ENCODE measurements at regions not wholly inside any gene's neighbourhood (a gene's known extent, or its start where the extent isn't known, plus 50 kb on each side); places are given as distances from the start of the nearest gene placed in this dataset.

DNA sequence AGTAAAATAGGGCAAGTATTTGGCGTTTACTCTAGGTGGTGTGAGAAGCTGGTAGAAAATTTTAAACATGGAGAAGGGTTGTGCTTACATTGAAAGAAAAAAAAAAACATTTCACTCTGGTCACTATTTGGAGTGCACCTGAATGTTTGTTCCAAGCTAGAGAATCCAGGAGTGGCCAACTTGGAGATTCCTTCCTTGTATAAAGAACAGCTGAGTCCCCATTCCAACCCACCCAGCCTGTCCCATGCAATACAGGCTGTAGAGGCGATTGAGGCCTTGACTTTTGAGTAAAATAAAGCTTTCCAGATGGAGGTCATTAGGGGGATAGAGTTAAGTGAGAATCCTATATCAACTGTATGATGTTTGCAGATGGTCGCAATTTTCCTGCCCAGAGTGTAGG, 203.8 kb upstream of the SYT4 start:
- ChIA-PET POLR2A (ENCODE audit: partially characterized antibody) (no interaction called here), CTCF (ENCODE audit: partially characterized antibody) (no interaction called here)
- Histone ChIP-seq H3K9me3 (ENCODE audit: control insufficient read depth in 1 of 2, low read length in 2 of 2) (peaks cover 0 to 4% of the 10 kb centered on the region in 2 donors), H3K36me3 (ENCODE audit: insufficient read depth, low read length) (no peaks in the 10 kb centered on the region), H3K4me3 (ENCODE audit: low read length in 2 of 2) (no peak overlapping the region), H3K27ac (ENCODE audit: low read depth, low read length) (no peak overlapping the region), H3K27me3 (ENCODE audit: insufficient read depth, low read length) (no peaks in the 10 kb centered on the region), H3K4me1 (ENCODE audit: insufficient read depth, low read length) (no peaks in the 10 kb centered on the region)
- no peaks in the 10 kb centered on the region for H3K36me3 Mint-ChIP-seq
- H3K27ac Mint-ChIP-seq: no peak overlapping the region
- no peaks in the 10 kb centered on the region for H3K4me1 Mint-ChIP-seq
- peaks cover 0 to 18% (median 8%) of the 10 kb centered on the region in 8 donors for H3K9me3 Mint-ChIP-seq
- intact Hi-C loops (cut with micrococcal nuclease): no loop called here
- no peak for DNase-seq
- H3K27me3 Mint-ChIP-seq: no peaks in the 10 kb centered on the region
- no peak overlapping the region for H3K4me3 Mint-ChIP-seq

DNA sequence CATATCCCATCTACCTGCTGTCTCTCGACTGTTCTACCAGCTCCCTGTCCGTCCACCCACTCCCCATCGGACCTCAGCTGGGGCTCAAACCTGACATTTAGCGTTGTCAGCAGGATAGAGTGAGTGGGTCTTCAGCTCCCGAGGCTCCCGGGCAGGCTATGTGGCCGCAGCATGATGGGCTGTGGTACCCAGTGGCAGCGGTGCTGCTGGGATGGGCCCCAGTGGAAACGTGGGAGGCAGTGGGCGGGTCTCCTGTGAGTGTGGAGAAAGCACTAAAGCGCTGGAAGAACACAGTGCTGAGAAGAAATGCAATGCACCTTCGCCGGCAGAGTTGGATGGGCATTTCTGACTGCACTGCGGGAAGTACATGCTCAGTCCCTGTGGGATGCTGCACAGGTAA, 204.8 kb upstream of the SYT4 start:
- CTCF ChIA-PET (ENCODE audit: partially characterized antibody): no interaction called here
- intact Hi-C loops (cut with micrococcal nuclease): no loop called here
- H3K9me3 ChIP-seq (ENCODE audit: control insufficient read depth in 1 of 2, low read length in 2 of 2): peaks cover 0 to 4% of the 10 kb centered on the region in 2 donors
- H3K9me3 Mint-ChIP-seq: peaks cover 3 to 20% (median 13%) of the 10 kb centered on the region in 8 donors
- H3K36me3 ChIP-seq (ENCODE audit: insufficient read depth, low read length): no peaks in the 10 kb centered on the region
- no peaks in the 10 kb centered on the region for H3K27me3 ChIP-seq (ENCODE audit: insufficient read depth, low read length)
- H3K4me3 ChIP-seq (ENCODE audit: low read length in 2 of 2): no peak overlapping the region
- no peaks in the 10 kb centered on the region for H3K4me1 Mint-ChIP-seq
- H3K4me3 Mint-ChIP-seq: no peak overlapping the region
- POLR2A ChIA-PET (ENCODE audit: partially characterized antibody): no interaction called here
- no peaks in the 10 kb centered on the region for H3K27me3 Mint-ChIP-seq
- H3K27ac ChIP-seq (ENCODE audit: low read depth, low read length): no peak overlapping the region
- H3K27ac Mint-ChIP-seq: no peak overlapping the region
- no peaks in the 10 kb centered on the region for H3K36me3 Mint-ChIP-seq
- H3K4me1 ChIP-seq (ENCODE audit: insufficient read depth, low read length): no peaks in the 10 kb centered on the region
- no peak for DNase-seq

DNA sequence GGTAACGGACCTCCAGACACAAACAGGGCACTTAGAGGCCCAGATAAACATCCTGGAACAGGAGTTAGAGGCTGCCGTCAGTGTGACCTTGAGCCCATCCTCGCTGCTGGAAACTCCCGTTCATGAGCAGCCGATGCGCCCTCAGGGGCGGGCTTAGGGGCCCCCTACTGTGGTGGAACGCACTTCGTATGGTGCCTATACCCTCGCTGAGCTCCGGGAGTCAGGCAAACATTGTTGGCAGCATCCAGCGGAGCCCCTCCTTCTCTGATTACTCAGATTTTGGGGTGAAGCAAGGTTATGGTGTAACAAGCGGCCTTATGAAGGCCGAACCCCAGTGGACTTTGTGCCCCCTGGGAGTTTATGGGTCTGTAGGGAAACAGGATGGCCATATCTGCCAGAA, 205.3 kb upstream of the SYT4 start:
- Mint-ChIP-seq H3K27ac (no peak overlapping the region), H3K27me3 (no peaks in the 10 kb centered on the region), H3K36me3 (no peaks in the 10 kb centered on the region), H3K4me1 (no peaks in the 10 kb centered on the region), H3K4me3 (no peak overlapping the region), H3K9me3 (peaks cover 3 to 20% (median 12%) of the 10 kb centered on the region in 8 donors)
- intact Hi-C loops (cut with micrococcal nuclease): no loop called here
- no peak for DNase-seq
- no peaks in the 10 kb centered on the region for H3K27me3 ChIP-seq (ENCODE audit: insufficient read depth, low read length)
- H3K27ac ChIP-seq (ENCODE audit: low read depth, low read length): no peak overlapping the region
- H3K36me3 ChIP-seq (ENCODE audit: insufficient read depth, low read length): no peaks in the 10 kb centered on the region
- no peak overlapping the region for H3K4me3 ChIP-seq (ENCODE audit: low read length in 2 of 2)
- peaks cover 0 to 4% of the 10 kb centered on the region in 2 donors for H3K9me3 ChIP-seq (ENCODE audit: control insufficient read depth in 1 of 2, low read length in 2 of 2)
- POLR2A ChIA-PET (ENCODE audit: partially characterized antibody): no interaction called here
- H3K4me1 ChIP-seq (ENCODE audit: insufficient read depth, low read length): no peaks in the 10 kb centered on the region
- CTCF ChIA-PET (ENCODE audit: partially characterized antibody): no interaction called here

DNA sequence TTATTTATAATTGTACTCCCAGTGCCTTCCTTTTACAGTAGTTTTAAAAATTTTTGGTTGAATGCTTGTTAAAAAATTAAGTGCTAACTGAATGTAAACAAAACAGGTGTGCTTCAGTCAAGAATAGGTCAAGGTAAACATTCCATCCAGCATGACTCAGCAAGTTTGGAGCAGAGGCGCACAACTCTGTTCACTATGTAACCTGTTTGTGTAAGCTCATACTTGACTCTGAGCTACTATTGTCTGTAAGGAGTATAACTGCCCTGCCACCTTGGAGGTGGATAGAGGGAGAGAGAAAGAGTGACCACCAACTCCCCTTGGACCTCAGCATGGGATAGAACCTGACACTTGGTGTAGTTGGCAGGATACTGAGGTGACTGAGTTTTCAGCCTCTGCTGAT, 207.4 kb upstream of the SYT4 start:
- Mint-ChIP-seq H3K27ac (no peak overlapping the region), H3K36me3 (no peaks in the 10 kb centered on the region), H3K4me1 (no peaks in the 10 kb centered on the region), H3K4me3 (no peak overlapping the region), H3K9me3 (peaks cover 3 to 20% (median 14%) of the 10 kb centered on the region in 8 donors), H3K27me3 (no peaks in the 10 kb centered on the region)
- H3K27me3 ChIP-seq (ENCODE audit: insufficient read depth, low read length): no peaks in the 10 kb centered on the region
- DNase-seq: no peak
- POLR2A ChIA-PET (ENCODE audit: partially characterized antibody): no interaction called here
- H3K4me1 ChIP-seq (ENCODE audit: insufficient read depth, low read length): no peaks in the 10 kb centered on the region
- H3K36me3 ChIP-seq (ENCODE audit: insufficient read depth, low read length): no peaks in the 10 kb centered on the region
- no peak overlapping the region for H3K27ac ChIP-seq (ENCODE audit: low read depth, low read length)
- H3K9me3 ChIP-seq (ENCODE audit: control insufficient read depth in 1 of 2, low read length in 2 of 2): peaks cover 0 to 4% of the 10 kb centered on the region in 2 donors
- CTCF ChIA-PET (ENCODE audit: partially characterized antibody): no interaction called here
- intact Hi-C loops (cut with micrococcal nuclease): no loop called here
- peak overlapping the region in 1 of 2 donors; percentile 11 for H3K4me3 ChIP-seq (ENCODE audit: low read length in 2 of 2)

DNA sequence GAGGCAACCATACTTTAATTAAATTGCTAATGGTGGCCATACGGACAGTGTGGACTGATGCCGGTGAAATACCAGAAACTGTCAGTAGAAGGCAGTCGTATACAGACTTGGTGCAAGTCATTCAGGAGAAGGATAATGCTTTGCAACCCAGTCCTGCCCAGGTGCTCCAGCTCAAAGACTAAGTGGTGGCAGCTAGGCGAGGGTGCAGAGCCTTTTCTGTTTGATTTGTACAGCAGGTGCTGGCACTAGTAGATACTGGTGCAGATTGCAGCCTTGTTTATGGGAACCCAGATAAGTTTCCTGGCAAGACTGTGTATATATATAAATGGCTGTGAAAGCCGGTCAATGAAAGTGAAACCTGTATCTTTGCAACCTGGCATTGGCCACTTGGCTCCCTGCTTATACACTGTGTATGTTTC, 208.3 kb upstream of the SYT4 start:
- CTCF ChIA-PET (ENCODE audit: partially characterized antibody): no interaction called here
- intact Hi-C loops (cut with micrococcal nuclease): no loop called here
- no peak for DNase-seq
- Mint-ChIP-seq H3K9me3 (peaks cover 3 to 20% (median 14%) of the 10 kb centered on the region in 8 donors), H3K4me1 (no peaks in the 10 kb centered on the region), H3K4me3 (no peak overlapping the region), H3K27ac (no peak overlapping the region), H3K27me3 (no peaks in the 10 kb centered on the region), H3K36me3 (no peaks in the 10 kb centered on the region)
- Histone ChIP-seq H3K27ac (ENCODE audit: low read depth, low read length) (no peak overlapping the region), H3K4me1 (ENCODE audit: insufficient read depth, low read length) (no peaks in the 10 kb centered on the region), H3K36me3 (ENCODE audit: insufficient read depth, low read length) (no peaks in the 10 kb centered on the region), H3K4me3 (ENCODE audit: low read length in 2 of 2) (no peak overlapping the region), H3K9me3 (ENCODE audit: control insufficient read depth in 1 of 2, low read length in 2 of 2) (peaks cover 0 to 4% of the 10 kb centered on the region in 2 donors), H3K27me3 (ENCODE audit: insufficient read depth, low read length) (no peaks in the 10 kb centered on the region)
- POLR2A ChIA-PET (ENCODE audit: partially characterized antibody): no interaction called here

DNA sequence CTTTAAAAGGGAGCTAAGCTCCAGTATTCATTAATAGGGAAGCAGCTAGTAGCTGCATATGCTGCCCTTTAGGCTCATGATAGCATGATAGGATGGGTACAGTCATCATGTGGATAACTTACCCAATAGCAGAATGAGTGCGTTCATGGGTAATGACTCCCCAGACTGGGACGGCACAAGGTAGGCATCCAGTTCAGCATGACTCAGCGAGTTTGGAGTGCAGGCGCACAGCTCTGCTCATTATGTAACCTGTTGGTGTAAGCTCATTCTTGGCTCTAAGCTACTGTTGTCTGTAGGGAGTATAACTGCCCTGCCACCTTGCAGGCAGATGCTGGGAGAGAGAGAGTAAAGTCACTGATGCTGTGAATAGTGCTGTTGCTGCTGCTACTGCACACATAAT, 209.2 kb upstream of the SYT4 start:
- Mint-ChIP-seq H3K27me3 (no peaks in the 10 kb centered on the region), H3K27ac (peak overlapping the region in 1 of 7 donors; percentile 59), H3K36me3 (no peaks in the 10 kb centered on the region), H3K4me1 (no peaks in the 10 kb centered on the region), H3K4me3 (no peak overlapping the region), H3K9me3 (peaks cover 3 to 20% (median 12%) of the 10 kb centered on the region in 8 donors)
- no peaks in the 10 kb centered on the region for H3K4me1 ChIP-seq (ENCODE audit: insufficient read depth, low read length)
- peaks cover 0 to 4% of the 10 kb centered on the region in 2 donors for H3K9me3 ChIP-seq (ENCODE audit: control insufficient read depth in 1 of 2, low read length in 2 of 2)
- no peaks in the 10 kb centered on the region for H3K36me3 ChIP-seq (ENCODE audit: insufficient read depth, low read length)
- H3K27ac ChIP-seq (ENCODE audit: low read depth, low read length): no peak overlapping the region
- H3K27me3 ChIP-seq (ENCODE audit: insufficient read depth, low read length): no peaks in the 10 kb centered on the region
- ChIA-PET CTCF (ENCODE audit: partially characterized antibody) (no interaction called here), POLR2A (ENCODE audit: partially characterized antibody) (no interaction called here)
- peak in 1 of 5 donors; percentile 5 for DNase-seq
- intact Hi-C loops (cut with micrococcal nuclease): no loop called here
- no peak overlapping the region for H3K4me3 ChIP-seq (ENCODE audit: low read length in 2 of 2)

DNA sequence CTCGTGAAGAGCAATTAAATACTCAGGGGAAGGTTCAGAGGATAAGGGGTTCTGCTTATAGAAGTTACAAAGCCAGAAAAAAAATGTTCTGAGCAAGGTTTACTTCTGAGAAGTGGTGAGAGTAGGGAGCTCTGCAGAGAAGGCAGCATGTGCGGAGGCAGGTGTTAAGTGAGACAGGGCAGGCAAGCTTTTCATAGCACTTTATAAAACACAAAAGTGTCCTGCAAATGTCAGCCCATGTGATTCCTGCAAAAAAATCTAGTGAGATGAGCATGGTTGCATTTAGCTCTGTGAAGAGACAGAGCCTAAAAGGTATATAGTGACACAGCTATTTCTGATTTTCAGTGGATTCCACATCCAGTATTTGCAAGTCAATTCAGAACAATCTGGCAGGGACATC, 223.8 kb upstream of the SYT4 start:
- Histone ChIP-seq H3K27me3 (ENCODE audit: insufficient read depth, low read length) (no peaks in the 10 kb centered on the region), H3K27ac (ENCODE audit: low read depth, low read length) (no peak overlapping the region), H3K9me3 (ENCODE audit: control insufficient read depth in 1 of 2, low read length in 2 of 2) (no peaks in the 10 kb centered on the region), H3K4me1 (ENCODE audit: insufficient read depth, low read length) (no peaks in the 10 kb centered on the region), H3K4me3 (ENCODE audit: low read length in 2 of 2) (no peak overlapping the region), H3K36me3 (ENCODE audit: insufficient read depth, low read length) (no peaks in the 10 kb centered on the region)
- Mint-ChIP-seq H3K36me3 (no peaks in the 10 kb centered on the region), H3K27ac (no peak overlapping the region), H3K27me3 (no peaks in the 10 kb centered on the region), H3K4me1 (no peaks in the 10 kb centered on the region), H3K9me3 (peaks cover 0 to 20% (median 9%) of the 10 kb centered on the region in 8 donors), H3K4me3 (no peak overlapping the region)
- DNase-seq: no peak
- ChIA-PET CTCF (ENCODE audit: partially characterized antibody) (no interaction called here), POLR2A (ENCODE audit: partially characterized antibody) (no interaction called here)
- intact Hi-C loops (cut with micrococcal nuclease): no loop called here

DNA sequence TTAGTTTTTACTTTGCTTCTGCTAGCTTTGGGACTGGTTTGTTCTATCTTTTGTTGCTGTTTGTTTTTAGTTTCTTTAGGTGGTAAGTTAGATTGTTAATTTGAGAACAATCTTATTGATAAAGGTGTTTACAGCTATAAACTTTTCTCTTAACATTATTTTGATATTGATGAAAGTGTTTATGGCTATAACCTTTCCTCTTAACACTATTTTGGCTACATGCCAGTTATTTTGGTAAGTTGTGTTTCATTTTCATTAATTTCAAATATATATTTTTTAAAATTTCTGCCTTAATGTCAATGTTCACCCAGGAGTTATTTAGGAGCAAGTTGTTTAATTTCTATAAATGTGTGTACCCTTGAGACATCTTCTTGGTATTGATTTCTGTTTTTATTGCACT, 229.6 kb upstream of the SYT4 start:
- ChIA-PET CTCF (ENCODE audit: partially characterized antibody) (no interaction called here), POLR2A (ENCODE audit: partially characterized antibody) (no interaction called here)
- H3K27me3 ChIP-seq (ENCODE audit: insufficient read depth, low read length): no peaks in the 10 kb centered on the region
- no peaks in the 10 kb centered on the region for H3K4me1 ChIP-seq (ENCODE audit: insufficient read depth, low read length)
- no peak overlapping the region for H3K27ac ChIP-seq (ENCODE audit: low read depth, low read length)
- peaks cover 0 to 52% (median 27%) of the 10 kb centered on the region in 8 donors for H3K9me3 Mint-ChIP-seq
- H3K27ac Mint-ChIP-seq: no peak overlapping the region
- no peaks in the 10 kb centered on the region for H3K36me3 Mint-ChIP-seq
- no peaks in the 10 kb centered on the region for H3K36me3 ChIP-seq (ENCODE audit: insufficient read depth, low read length)
- H3K27me3 Mint-ChIP-seq: no peaks in the 10 kb centered on the region
- no peak overlapping the region for H3K4me3 ChIP-seq (ENCODE audit: low read length in 2 of 2)
- H3K4me3 Mint-ChIP-seq: no peak overlapping the region
- H3K9me3 ChIP-seq (ENCODE audit: control insufficient read depth in 1 of 2, low read length in 2 of 2): peaks cover 0 to 7% of the 10 kb centered on the region in 2 donors
- DNase-seq: no peak
- intact Hi-C loops (cut with micrococcal nuclease): no loop called here
- H3K4me1 Mint-ChIP-seq: no peaks in the 10 kb centered on the region

All from CD4-positive, alpha-beta memory T cell (primary cell).